ENCODE measurements at regions not wholly inside any gene's neighbourhood (a gene's known extent, or its start where the extent isn't known, plus 50 kb on each side); places are given as distances from the start of the nearest gene placed in this dataset.

DNA sequence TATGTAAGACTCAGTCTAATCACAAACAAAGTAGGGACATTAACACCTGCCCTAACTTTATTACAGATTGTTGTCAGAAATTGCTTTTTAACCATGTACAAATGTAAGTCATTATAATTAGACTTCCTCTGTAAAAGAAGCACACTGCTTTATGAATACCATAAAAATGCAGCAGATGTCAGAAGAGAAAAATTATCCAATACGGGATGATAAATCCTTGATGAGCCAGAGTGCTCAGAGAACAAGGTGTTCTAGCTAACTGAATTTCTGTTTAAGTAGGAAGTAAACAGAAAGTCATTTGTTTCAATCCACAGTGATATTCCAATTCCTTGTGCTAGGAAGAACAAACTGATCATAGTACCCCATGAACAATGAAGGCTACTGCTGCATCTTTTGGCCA is 54.6 kb upstream of the BMPER start:
- DNase-seq (ENCODE audit: low spot score) = no peak

DNA sequence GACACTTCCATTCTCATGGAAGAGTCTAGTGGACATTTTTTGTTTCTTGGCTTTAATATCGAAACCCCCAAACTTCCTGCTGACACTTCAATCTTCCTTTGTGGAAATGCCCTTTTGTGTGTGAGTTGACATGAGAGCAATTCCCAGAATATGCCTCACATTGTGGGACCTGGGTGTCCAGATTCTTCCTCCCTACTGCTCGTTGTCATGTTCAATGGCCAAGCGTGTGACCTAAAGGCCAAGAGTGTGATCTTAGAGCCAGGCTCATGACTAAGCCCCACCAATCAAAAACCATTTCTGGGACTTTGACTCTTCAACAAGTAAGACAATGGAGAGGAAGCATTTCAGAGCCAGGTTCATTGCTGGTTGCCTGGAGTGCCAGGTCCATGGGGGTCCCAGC is 52.5 kb upstream of the BMPER start:
- no peak for DNase-seq (ENCODE audit: low spot score)

DNA sequence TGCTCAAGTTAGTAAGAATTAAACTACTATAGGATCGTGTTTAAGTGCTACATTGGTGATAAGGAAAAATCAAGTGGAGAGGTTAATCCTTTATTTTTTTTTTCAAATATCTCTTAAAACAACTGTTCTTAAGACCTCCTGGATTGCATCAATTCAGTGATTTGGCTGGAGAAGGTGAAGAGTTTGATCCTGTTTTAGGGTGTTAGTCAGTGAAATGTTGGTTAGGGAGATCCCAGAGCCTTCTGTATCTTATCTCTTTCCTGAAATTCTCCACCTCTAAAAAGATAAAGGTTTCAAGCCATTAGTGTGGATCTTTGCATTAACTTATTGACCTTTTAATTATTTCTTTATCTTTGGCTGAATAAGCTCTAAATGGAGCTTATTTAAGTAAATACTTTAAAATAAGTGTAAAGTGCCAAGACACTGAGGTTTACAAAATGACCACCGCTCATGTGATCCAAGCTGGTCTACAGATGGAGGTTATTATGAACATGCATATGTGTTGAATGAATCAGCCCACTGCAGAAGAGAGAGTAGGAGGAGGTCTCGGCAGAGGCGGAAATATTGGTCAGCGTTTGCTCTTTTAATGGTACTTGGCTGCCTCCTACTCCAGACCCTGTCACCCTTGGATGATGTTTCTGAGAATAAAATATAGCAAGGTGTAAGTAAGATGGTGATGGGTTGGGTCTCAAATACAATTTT is 51.8 kb upstream of the BMPER start:
- peak; percentile 80 for DNase-seq (ENCODE audit: low spot score)

DNA sequence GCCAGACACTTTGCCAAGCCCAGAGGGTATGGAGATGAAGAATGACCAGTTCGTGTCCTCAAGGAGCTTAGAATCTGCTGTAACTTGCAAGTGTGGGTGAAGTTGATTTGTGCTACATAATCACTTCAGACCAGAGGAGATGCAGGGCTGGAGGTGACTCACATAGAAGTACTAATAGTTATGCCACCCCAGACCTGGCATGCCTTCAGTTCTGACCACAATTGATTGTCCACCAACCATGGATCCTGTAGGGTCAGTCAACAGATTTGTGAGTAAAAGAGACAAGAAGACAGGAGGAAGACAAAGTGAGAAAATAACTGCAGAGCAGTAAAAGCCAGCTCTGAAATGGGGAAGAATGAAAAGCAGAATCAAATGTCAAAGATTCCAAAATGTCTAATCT is 51.2 kb upstream of the BMPER start:
- peak; percentile 95 for DNase-seq (ENCODE audit: low spot score)

DNA sequence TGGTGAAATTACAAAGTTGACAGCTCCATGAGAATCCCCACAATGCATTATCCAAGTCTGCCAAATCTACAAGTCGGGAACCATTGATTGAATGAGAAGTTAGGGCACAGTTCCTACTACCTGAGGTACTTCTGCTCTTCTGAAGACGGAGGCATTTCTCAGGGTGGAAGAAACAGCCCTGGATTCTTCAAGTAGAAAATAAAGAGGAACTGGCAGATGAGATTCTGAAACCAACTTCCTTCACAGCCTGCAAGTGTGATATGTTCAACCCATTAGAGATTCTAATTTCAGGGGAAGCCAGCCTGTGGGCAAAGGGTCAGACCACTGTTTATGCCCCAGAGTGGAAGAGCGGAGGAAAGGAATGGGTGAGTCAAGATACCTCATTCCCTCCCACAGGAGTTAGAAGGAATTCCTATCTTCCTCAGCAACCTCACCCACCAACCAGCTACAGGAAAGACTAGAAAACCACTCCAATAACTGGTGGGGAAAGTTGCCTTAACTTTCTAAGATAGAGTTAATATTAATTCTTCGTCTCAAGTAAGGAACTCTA is 50.5 kb upstream of the BMPER start:
- DNase-seq (ENCODE audit: low spot score) = peak; percentile 92

All from A172 (cell line).